ENCODE measurements at regions not wholly inside any gene's neighbourhood (a gene's known extent, or its start where the extent isn't known, plus 50 kb on each side); places are given as distances from the start of the nearest gene placed in this dataset.

DNA sequence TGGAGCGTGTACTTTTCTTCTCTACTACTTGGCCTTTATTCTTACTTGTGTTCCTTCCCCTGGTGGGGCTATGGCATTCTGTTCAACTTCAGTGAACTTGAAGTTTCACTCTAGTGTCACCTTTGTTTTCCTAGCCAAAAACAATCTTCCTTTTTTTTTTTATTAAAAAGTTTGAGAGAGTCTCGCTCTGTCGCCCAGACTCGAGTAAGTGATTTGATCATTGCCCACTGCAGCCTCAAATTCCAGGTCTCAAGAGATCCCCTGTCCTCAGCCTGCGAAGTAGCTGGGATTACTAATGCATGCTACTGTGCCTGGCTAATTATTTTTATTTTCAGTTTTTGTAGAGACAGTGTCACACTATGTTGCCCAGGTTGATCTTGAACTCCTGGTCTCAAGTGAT lies 124.8 kb downstream of the SST start:
- TF ChIP-seq, protein P1, sequence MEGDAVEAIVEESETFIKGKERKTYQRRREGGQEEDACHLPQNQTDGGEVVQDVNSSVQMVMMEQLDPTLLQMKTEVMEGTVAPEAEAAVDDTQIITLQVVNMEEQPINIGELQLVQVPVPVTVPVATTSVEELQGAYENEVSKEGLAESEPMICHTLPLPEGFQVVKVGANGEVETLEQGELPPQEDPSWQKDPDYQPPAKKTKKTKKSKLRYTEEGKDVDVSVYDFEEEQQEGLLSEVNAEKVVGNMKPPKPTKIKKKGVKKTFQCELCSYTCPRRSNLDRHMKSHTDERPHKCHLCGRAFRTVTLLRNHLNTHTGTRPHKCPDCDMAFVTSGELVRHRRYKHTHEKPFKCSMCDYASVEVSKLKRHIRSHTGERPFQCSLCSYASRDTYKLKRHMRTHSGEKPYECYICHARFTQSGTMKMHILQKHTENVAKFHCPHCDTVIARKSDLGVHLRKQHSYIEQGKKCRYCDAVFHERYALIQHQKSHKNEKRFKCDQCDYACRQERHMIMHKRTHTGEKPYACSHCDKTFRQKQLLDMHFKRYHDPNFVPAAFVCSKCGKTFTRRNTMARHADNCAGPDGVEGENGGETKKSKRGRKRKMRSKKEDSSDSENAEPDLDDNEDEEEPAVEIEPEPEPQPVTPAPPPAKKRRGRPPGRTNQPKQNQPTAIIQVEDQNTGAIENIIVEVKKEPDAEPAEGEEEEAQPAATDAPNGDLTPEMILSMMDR (conservative IDR thresholded peaks at IDR 0.05; ENCODE audit: low read length): no peak
- no peak overlapping the region for H3K4me3 ChIP-seq (ENCODE audit: low read length)
- no peak for DNase-seq (ENCODE audit: low read depth)

DNA sequence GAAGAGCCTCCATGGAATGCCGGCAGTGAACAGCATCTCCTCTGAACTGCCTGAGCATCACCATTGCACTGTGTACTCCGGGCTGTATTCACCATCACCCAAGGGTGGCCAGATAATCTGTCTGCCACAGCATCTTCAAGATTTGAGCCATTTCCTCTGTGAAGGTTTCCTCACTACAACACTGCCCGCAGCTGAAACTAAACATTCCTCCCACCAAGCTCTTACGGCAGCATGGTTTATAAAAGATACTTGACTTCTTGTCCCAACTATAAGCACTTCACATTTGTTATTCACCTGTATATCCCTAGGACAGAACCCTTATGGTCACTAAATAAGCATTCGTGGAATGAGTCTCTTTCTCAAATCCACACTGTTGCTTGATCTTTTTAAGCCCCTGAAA lies 125.9 kb downstream of the SST start:
- no peak for DNase-seq (ENCODE audit: low read depth)
- no peak overlapping the region for H3K4me3 ChIP-seq (ENCODE audit: low read length)
- TF ChIP-seq, protein P1 (conservative IDR thresholded peaks at IDR 0.05; ENCODE audit: low read length): no peak

DNA sequence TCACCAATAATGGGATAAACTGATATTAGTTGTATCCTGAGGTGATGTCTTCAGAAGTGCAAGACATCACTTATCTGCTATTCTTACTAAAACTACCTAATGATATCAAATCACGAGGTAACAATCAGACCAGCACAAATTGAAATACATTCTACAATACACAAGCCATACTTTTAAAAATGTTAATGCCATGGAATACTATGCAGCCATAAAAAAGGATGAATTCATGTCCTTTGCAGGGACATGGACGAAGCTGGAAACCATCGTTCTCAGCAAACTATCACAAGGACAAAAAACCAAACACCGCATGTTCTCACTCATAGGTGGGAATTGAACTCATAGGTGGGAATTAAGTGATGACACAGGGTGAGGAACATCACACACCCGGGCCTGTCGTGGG lies 129.3 kb downstream of the SST start:
- no peak overlapping the region for H3K4me3 ChIP-seq (ENCODE audit: low read length)
- no peak for DNase-seq (ENCODE audit: low read depth)
- TF ChIP-seq, protein P1 (conservative IDR thresholded peaks at IDR 0.05; ENCODE audit: low read length): no peak

DNA sequence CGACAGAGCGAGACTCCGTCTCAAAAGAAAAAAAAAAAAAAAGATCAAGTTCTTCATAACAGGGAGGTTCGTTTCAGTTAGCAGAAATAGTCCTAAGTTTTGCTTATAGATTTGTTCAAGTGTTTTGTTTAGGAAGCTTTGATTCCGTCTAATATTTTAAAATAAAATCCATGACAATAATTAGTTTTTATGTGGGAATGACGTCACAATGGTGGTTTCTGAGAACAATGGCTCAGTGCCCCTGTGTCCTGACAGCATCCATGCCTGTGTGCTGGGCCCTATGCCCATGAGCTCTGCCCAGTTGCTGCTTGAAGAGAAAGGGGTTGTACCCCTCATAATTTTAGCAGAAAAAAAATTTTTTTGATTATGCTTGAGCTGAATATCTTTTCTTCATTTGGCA lies 134.0 kb downstream of the SST start:
- TF ChIP-seq, protein P1 (conservative IDR thresholded peaks at IDR 0.05; ENCODE audit: low read length): no peak
- H3K4me3 ChIP-seq (ENCODE audit: low read length): no peak overlapping the region
- no peak for DNase-seq (ENCODE audit: low read depth)

DNA sequence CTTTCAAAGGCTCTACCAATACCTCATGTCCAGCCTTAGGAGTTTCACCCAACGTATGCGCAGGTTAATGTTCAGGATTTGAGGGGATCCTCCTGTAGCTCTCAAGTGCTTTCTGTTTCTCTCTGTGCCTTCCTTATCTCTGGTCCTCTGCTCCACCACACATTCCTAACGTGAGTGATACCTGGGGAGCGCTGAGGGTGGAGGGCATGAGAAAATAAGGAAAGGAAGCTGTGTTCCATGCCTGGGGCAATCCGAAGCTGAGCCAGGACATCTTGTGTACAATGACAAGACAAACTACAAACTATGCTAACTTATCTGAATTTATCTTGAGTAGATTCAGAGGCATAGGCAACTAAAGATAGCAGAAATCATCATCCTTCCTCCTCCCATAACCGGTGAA lies 136.4 kb downstream of the SST start:
- TF ChIP-seq, protein P1 (conservative IDR thresholded peaks at IDR 0.05; ENCODE audit: low read length): no peak
- no peak overlapping the region for H3K4me3 ChIP-seq (ENCODE audit: low read length)

DNA sequence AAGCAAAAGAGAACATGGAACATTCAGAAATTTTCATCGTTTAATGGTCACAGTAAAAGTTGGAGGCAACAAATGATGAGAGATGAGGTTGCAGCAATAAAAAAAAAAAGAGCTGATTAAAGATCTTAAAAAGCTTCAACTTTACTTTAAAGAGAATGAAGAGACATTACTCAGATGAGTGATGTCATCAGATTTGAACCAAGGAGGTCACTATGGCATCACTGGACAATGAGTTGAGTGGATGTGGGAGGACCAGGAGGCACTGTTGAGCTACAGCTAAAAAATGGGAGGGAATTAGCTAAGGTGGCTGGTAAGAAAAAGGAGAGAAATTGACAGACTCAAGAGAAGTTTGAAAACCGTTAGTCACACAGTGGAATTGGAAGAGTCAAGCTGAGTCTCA lies 138.4 kb downstream of the SST start:
- H3K4me3 ChIP-seq (ENCODE audit: low read length): no peak overlapping the region
- no peak for DNase-seq (ENCODE audit: low read depth)
- TF ChIP-seq, protein P1 (conservative IDR thresholded peaks at IDR 0.05; ENCODE audit: low read length): no peak

More for the DNA sequence above, 136.4 kb downstream of the SST start:
- DNase-seq (ENCODE audit: low read depth): no peak

DNA sequence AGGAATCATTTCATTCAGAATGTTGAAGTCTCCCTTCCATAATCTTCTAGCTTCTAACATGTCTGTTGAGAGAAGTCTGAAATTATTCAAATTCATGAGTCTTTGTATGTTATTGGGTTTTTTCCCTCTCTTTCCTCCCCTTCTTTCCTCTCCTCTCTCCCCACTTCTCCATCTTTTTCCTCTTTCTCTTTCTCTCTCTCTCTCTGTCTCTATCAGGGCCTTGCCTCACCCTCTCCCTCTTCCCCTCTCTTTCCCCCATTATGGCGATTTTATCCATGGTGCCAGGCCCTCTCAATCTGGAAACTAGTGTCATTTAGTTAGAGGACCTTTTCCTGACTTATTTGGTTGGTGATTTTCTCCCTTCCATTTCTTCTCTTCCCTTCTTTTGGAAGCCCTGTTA lies 147.3 kb downstream of the SST start:
- TF ChIP-seq, protein P1 (conservative IDR thresholded peaks at IDR 0.05; ENCODE audit: low read length): no peak
- no peak for DNase-seq (ENCODE audit: low read depth)
- no peak overlapping the region for H3K4me3 ChIP-seq (ENCODE audit: low read length)

All from AG10803 (cell line).